GM18873 (cell line): ENCODE measurements at regions not wholly inside any gene's neighbourhood (a gene's known extent, or its start where the extent isn't known, plus 50 kb on each side); places are given as distances from the start of the nearest gene placed in this dataset.
"Not testable (repeated sequence)": the region's sequence is repeated elsewhere in the genome, so short reads cannot be mapped to it uniquely, and the experiment has no call there.

Source experiments
- ATAC-seq: cut with Tn5 transposase; IDR thresholded peaks from one replicate; pipeline ENCODE4 v1.9.1; 2021; ENCODE audit warnings: mild to moderate bottlenecking, moderate library complexity, moderate number of reproducible peaks; ENCODE audit not compliant: unreplicated experiment, low FRiP score

DNA sequence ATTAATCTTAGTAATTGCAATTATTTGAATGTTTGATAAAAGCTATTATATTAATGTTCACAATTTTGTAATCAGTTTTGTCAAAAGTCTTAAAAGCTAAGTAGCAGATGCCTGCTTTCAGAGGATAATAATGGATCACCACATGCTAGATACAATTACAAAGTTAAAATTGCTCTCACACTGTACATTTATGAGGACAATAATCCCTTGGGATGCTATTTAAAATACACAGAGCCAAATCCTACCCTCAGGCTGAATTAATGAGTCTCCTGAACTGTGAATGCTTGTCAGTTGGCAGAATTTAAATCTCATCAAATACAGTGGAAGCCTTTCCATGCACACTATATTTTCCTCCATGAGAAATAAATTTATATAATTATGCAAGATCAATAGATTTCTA lies 153.3 kb upstream of the SYNCRIP start:
- ATAC-seq, result no peak

DNA sequence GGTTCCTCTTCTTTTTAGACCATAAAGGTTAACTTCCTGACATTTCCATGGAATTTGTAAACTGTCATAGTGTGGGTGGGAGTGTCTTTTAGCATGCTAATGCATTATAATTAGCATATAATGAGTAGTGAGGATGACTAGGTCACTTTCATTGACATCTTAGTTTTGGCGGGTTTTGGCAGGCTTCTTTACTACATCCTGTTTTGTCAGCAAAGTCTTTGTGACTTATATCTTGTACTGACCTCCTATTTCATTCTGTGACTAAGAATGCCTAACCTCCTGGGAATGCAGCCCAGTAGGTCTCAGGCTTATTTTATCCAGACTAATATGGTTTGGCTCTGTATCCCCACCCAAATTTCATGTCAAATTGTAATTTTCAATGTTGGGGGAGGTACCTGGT lies 149.6 kb upstream of the SYNCRIP start:
- no peak for ATAC-seq

DNA sequence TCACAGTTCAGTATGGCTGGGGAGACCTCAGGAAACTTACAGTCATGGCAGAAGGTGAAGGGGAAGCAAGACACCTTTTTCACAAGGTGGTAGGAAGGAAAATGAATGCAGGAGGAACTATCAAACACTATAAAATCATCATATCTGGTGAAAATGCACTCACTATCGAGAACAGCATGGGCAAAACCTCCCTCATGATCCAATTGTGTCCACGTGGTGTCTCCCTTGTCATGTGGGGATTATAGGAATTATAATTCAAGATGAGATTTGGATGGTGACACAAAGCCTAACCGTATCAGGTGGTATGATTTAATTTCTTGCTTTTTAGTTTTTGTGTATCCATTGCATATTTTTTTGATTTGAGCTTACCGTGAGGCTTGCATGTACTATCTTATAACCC lies 133.2 kb upstream of the SYNCRIP start:
- no peak for ATAC-seq

DNA sequence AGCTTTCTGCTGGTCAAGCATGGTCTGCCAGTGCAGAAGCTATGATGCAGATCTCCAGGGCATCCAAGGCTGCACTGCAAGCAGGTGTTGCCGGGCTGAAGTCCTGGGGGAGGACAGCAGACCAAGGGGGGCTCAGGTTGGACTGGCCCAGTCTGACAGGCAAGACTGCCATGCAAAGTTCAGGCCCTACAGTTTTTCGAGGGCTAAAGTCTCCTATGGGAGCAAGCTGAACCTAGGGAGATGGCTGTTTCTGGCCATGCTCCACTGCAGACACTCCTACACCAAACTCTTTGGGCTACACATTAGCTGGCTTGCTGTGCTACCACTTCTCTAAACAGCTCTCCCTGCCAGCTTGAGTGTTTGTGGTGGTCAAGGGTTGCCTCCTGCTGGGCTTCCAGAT lies 130.0 kb upstream of the SYNCRIP start:
- no peak for ATAC-seq

DNA sequence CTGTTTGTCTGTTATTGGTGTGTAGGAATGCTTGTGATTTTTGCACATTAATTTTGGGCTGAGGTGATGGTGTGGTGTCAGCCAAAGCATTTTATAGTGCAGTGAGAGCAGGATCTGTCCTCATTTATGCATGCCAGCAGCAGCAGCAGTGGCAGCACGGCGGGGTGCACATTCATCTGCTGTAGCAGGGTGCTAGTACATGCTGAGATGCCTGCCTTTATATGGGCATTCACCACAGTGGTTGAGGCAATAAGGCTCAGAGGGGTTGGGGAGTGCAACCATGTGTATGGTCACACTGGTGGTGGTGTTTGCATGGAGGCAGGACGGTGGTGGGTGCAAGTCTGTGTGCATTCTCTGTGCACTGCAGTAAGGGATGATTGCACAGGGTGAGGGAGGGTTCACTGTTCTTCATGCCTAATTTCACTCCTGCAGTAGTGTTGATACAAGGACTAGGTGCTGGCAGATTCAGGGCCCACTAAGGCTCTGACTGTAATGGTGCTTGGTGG lies 129.3 kb upstream of the SYNCRIP start:
- no peak for ATAC-seq

DNA sequence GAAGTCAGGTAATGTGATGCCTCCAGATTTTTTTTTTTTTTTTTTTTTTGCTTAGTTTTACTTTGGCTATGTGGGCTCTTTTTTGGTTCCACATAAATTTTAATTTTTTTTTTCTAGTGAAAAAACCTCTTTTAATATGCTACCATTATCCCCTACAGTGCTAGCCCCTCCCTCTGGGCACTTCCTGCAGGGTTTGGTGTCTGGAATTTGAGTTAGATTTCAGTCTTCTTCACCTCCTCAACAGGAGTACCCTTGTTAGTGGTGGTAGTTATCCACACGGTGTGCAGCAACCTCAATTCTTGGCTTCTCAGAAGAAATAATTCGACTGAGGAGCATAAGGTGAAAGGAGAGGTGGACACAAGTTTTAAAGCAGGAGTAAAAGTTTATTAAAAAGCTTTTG lies 128.8 kb upstream of the SYNCRIP start:
- ATAC-seq, result no peak

DNA sequence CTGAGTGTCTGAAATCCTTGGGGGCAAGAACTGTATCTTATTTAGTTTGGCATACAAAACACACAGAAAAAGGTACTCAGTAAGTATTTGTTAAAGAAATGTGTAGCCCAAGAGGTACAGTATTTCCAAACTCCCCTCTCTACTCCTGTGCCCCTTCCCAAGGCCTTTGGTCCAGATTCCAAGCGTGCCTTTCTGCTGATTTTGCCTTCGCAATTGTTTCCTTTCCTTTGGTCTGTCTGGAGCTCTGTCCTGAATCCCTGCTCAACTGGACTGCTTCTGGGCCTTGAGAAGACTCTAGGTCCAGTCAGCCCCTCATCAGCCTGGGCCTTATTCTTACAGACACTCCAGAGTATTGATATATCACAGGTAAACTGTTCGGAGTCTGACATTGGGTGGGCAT lies 122.2 kb upstream of the SYNCRIP start:
- no peak for ATAC-seq

DNA sequence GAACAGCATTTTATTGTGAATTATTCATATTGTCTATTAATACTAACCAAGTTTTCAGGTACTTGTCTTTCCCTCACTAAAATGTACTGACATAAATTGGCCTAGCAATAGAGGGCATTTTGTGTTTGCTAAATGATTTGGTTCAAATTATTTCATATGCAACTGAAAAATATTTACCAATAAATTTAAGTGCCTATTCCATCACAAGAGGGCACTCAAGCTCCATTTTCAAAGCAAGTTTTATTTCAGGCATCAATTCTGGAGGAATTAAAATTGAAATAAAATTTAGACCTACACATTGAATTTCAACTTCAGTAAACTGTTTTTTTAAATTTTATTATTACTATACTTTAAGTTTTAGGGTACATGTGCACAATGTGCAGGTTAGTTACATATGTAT lies 114.3 kb upstream of the SYNCRIP start:
- ATAC-seq, result no peak

DNA sequence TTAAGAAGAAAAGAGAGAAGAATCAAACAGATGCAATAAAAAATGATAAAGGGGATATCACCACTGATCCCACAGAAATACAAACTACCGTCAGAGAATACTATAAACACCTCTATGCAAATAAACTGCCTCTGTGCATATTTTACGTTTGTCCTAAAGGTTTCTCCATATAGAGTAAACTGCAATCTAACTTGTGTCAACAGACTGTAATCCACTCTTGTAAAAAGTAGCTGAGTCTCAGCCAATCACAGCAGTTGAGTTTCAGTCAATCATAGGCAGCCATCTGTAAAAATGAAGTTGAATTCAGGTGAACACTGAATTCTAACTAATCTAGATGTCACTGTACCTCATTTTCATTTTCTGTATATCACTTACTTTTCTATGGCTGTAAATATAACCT lies 112.2 kb upstream of the SYNCRIP start:
- no peak for ATAC-seq

DNA sequence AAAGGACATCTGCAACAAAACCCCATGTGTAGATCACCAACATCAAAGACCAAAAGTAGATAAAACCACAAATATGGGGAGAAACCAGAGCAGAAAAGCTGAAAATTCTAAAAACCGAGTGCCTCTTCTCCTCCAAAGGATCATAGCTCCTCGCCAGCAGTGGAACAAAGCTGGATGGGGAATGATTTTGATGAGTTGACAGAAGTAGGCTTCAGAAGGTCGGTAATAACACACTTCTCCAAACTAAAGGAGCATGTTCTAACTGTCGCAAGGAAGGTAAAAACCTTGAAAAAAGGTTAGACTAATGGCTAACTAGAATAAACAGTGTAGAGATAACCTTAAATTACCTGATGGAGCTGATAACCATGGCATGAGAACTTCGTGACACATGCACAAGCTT lies 109.9 kb upstream of the SYNCRIP start:
- ATAC-seq, result no peak

DNA sequence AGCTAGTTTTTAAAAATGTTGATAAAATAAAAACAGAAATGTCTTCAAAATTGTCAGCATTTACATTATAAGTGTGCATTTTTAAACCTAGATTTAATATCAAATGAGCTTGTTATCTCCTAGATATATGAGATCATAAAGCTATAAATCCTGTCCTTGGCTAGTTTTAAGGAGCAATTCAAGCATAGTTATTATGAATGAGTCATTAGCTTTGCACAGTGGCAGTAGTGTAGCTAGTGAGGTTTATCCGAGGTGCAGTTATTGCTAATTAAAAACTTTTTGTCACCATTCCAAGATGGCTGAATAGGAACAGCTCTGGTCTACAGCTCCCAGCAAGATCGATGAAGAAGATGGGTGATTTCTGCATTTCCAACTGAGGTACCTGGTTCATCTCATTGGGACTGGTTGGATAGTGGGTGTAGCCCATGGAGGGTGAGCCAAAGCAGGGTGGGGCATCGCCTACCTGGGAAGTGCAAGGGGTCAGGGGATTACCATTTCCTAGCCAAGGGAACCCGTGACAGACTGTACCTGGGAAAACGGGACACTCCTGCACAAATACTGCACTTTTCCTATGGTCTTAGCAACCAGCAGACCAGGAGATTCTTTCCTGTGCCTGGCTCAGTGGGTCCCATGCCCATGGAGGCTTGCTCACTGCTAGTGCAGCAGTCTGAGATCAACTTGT lies 108.8 kb upstream of the SYNCRIP start:
- no peak for ATAC-seq

DNA sequence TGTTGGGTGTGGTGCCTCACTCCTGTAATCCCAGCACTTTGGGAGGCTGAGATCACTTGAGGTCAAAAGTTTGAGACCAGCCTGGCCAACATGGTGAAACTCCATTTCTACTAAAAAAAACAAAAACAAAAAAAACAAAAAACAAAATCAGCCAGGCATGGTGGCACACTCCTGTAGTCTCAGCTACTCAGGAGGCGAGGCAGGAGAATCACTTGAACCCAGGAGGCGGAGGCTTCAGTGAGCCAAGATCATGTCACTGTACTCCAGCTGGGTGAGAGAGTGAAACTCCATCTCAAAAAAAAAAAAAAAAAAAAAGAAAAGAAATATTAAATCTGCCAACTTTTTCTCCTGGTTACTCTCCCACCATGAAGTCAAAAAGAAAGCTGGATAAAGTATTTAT lies 107.5 kb upstream of the SYNCRIP start:
- not testable (repeated sequence) for ATAC-seq

DNA sequence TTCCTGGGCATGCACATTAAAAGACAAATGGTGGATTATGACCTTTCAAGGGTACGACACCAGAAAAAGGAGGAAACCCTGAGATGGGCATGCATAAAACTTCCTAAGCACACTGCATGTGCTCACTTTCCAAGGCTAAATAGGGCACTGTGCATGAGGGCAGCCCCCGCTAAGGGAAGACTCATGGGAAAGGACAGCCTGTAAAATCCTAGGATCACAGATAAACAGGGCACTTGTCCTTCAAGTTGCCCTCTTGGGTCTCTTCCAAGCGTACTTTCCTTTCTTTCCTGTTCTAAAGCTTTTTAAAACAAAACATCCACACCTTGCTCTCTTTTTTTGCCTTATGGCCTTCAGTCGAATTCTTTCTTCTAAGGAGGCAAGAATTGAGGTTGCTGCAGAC lies 106.5 kb upstream of the SYNCRIP start:
- no peak for ATAC-seq

DNA sequence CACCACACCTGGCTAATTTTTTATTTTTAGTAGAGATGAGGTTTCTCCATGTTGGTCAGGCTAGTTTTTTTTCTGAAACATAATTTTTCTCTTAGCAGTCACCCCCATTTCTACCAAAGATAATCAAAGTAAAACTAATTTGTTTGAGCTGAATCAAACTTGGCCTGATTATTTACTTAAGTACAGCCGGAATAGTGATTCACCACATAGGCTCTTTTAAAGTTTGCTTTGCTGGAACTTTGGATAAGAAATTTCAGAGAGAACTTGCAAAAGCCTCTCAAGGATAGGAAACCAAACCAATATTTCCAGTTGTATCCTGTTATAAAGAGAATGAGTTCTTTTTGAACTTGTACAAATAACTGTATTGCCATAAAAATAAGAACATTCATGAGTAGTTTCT lies 105.0 kb upstream of the SYNCRIP start:
- ATAC-seq, result no peak

DNA sequence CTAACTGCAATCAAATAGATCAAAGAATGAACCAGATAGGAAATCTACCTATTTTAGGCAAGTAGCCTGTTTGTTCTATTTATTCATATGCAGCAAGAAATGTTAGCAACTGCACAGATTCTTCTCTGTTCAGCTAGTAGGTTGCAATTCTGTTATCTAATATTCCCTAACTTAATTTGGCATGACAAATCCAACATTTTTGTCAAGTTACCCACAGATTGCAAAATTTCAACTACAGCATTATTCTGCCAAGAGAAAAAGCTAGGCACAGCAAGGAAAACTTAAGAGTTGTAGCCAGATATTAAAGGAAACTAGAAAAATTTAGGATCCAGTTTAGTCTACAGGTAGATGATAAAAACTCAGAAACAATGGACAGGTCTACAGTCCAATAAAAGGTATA lies 104.4 kb upstream of the SYNCRIP start:
- ATAC-seq, result no peak

DNA sequence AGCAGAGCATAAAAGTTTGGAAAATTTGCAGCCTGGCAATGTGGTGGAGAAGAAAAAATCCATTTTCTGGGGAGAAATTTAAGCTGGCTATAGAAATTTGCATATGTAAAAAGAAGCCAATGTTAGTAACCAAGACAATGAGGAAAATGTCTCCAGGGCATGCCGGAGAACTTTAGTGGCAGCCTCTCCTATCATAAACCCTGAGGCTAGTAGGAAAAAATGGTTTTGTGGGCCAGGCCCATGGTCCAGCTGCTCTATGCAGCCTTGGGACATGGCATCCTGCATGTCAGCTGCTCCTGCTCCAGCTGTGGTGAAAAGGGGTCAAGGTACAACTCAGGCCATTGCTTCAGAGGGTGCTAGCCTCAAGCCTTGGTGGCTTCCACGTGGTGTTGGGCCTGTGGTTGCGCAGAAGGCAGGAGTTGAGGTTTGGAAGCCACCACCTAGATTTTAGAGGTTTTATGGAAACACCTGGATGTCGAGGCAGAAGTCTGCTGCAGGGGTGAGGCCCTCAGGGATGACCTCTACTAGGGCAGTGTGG lies 101.8 kb upstream of the SYNCRIP start:
- ATAC-seq, result no peak

DNA sequence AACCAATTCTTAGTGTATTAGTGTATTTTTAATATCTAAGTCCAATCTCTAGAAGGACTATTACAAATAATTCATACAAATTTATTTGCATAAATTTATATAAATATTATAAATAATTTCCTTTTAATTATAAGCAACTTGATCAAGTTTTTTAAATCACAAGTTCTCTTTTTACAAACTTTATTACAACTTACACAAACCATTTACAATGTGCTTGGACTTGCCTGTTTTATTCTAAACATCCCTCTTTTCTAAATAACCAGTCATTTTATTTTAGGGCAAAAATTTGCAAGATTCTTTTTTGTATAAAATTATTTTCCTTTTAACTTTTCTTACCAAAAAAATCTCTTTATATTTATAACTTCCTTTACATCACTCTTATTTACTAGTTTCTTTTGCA lies 83.5 kb upstream of the SYNCRIP start:
- ATAC-seq, result no peak

DNA sequence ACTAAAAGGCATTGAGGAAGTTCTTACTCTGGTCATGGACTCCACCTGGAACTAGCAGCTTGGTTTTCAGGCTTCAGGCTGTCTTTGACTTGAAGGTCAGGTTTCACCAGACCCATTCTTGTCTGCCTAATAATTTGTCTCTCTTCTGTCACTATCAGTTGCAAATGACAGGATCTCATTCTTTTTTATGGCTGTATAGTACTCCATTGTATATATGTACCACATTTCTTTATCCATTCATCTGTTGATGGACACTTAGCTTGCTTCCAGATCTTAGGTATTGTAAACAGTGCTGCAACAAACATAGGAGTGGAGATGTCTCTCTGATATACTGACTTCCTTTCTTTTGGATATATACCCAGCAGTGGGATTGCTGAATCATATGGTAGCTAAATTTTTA lies 73.1 kb upstream of the SYNCRIP start:
- ATAC-seq, result no peak

DNA sequence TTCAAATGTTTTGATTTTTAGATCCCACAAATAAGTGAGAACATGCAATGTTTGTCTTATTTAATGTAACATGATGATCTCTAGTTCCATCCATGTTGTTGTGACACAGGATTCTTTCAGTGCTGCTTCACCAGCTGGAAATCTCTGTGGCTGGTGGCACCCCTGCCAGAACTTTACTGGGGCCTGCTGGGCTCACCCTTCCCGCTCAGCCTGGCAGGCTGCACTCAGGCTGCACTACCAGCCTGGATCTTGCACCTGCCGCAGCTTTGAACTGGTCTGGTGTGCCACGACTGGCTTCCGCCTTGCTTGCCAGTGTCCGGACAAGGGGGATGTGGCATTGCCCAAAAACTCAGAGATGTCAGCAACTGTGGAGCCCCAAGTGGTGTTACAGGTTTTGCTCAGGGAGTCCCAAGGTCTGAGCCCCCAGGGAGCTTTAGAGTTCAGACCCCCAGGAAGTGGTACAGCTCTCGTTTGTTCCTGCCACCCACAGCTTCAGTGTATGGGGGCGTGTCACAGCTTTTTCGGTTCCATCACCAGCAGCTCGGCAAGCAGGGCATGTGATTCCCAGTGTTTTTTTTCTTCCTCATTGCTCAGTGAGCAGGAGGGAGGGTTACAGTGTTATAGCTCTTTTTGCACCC lies 72.3 kb upstream of the SYNCRIP start:
- no peak for ATAC-seq

DNA sequence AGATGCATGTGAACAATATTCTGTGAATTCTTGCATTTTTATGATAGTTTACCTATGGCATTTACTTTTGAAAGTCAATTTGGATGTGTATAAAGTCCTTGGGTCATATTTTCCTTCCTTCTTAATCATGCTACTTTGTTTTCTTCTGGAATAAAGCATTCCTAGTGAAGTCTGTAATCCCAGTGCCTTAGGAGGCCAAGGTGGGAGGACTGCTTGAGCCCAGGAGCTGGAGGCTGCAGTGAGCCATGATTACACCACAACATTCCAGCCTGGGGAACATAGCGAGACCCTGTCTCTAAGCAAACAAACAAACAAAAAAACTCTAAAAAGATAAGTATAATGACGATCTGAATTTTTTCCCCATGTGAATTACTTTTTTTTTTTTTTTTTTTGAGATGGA lies 69.7 kb upstream of the SYNCRIP start:
- ATAC-seq, result no peak

DNA sequence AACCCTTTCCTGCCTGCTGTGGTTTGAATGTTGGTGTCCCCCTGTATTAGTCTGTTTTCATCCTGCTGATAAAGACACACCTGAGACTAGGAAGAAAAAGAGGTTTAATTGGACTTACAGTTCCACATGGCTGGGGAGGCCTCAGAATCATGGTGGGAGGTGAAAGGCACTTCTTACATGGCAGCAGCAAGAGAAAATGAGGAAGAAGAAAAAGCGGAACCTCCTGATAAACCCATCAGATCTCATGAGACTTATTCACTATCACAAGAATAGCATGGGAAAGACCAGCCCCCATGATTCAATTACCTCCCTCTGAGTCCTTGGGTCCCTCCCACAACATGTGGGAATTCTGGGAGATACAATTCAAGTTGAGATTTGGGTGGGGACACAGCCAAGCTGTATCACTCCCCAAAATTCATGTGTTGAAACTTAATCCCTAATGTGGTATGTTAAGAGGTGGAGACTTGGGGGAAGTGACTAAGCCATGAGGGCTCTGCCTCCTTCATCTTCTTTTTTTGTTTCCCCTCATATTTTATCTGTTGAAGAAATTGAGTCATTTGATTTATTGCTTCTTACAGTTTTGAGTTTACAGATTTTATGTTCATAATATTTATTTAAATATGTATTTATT lies 64.9 kb upstream of the SYNCRIP start:
- not testable (repeated sequence) for ATAC-seq

DNA sequence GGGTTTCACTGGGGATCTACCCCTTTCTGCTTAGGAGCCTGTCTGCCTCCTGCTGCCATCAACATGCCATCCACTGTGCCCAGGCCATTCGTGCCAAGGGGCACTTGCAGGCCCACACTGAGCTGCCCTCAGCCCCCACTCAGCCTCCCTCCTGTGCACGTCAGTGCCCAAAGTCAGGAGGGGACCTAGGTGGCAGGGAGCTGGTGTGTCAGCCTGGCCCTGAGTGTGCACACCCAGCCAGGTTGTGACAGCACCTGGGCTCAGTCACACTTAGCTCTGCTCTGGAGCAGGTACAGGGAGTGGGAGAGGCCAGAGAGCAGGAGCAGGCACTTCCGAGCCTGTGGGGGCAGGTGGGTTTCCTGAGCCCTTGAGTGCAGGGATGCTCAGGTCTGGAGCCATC lies 63.6 kb upstream of the SYNCRIP start:
- no peak for ATAC-seq
